GM18858 (cell line): ENCODE measurements at regions not wholly inside any gene's neighbourhood (a gene's known extent, or its start where the extent isn't known, plus 50 kb on each side); places are given as distances from the start of the nearest gene placed in this dataset.

Source experiments
- ATAC-seq: cut with Tn5 transposase; IDR thresholded peaks from one replicate; pipeline ENCODE4 v1.9.1; 2021; ENCODE audit not compliant: unreplicated experiment

GRCh38 chr2:2856723-2857415, 520.7 kb downstream of the EIPR1 start:
- no peak for ATAC-seq

- no peak for ATAC-seq
Observed at GRCh38 chr2:2855297-2855696, 522.3 kb downstream of the EIPR1 start.

GRCh38 chr2:2853346-2853745, 522.3 kb upstream of the MYT1L start:
- ATAC-seq = no peak

- ATAC-seq = no peak
Observed at GRCh38 chr2:2851806-2852777, 521.0 kb upstream of the MYT1L start.

- no peak for ATAC-seq
Observed at GRCh38 chr2:2851316-2851715, 520.2 kb upstream of the MYT1L start.

- ATAC-seq = no peak
Observed at GRCh38 chr2:2850859-2851258, 519.8 kb upstream of the MYT1L start.

GRCh38 chr2:2850218-2850755, 519.2 kb upstream of the MYT1L start:
- ATAC-seq = no peak

- no peak for ATAC-seq
Observed at GRCh38 chr2:2849464-2850217, 518.6 kb upstream of the MYT1L start.

GRCh38 chr2:2848621-2849333, 517.7 kb upstream of the MYT1L start:
- no peak for ATAC-seq

GRCh38 chr2:2848198-2848597, 517.1 kb upstream of the MYT1L start:
- ATAC-seq = no peak

GRCh38 chr2:2847209-2847676, 516.2 kb upstream of the MYT1L start:
- no peak for ATAC-seq

GRCh38 chr2:2846332-2847208, 515.5 kb upstream of the MYT1L start:
- ATAC-seq = no peak

GRCh38 chr2:2845806-2846315, 514.8 kb upstream of the MYT1L start:
- no peak for ATAC-seq

- no peak for ATAC-seq
Observed at GRCh38 chr2:2845267-2845666, 514.2 kb upstream of the MYT1L start.

GRCh38 chr2:2843969-2844548, 513.0 kb upstream of the MYT1L start:
- no peak for ATAC-seq

GRCh38 chr2:2842466-2842865, 511.4 kb upstream of the MYT1L start:
- no peak for ATAC-seq

- ATAC-seq = no peak
Observed at GRCh38 chr2:2840681-2841300, 509.7 kb upstream of the MYT1L start.

GRCh38 chr2:2839782-2840531, 508.9 kb upstream of the MYT1L start:
- ATAC-seq = no peak
